Thyroid gland (tissue), 4 donors: ENCODE measurements at regions not wholly inside any gene's neighbourhood (a gene's known extent, or its start where the extent isn't known, plus 50 kb on each side); places are given as distances from the start of the nearest gene placed in this dataset.

Experiments
- DNase-seq, 2 donors: peaks; one replicate each; pipeline ENCODE4 v3.0.0-alpha.2; 2019
- H3K27ac ChIP-seq, 3 donors: fragments of 200-600 bp; sonication (generic); 1 replicate in 2 of 3; 2 replicates in 1 of 3; pipeline ENCODE4 v1.5.1; 2016 to 2019; ENCODE audit warnings: mild to moderate bottlenecking in 1 of 3, moderate library complexity in 1 of 3
- H3K27me3 ChIP-seq: fragments of 200-600 bp; sonication (generic); one replicate; pipeline ENCODE4 v1.5.1; 2019
- H3K36me3 ChIP-seq, 2 donors: fragments of 200-600 bp; sonication (generic); one replicate each; pipeline ENCODE4 v1.5.1; 2016 to 2019
- H3K4me1 ChIP-seq, 2 donors: fragments of 200-600 bp; sonication (generic); one replicate each; pipeline ENCODE4 v1.5.1; 2017 to 2019
- H3K4me3 ChIP-seq, 3 donors: fragments of 200-600 bp; sonication (generic); replicated peaks in 1 of 3; 1 replicate in 2 of 3; 2 replicates in 1 of 3; pipeline ENCODE4 v1.5.1; 2016; ENCODE audit warnings: mild to moderate bottlenecking in 1 of 3
- H3K9me3 ChIP-seq: fragments of 200-600 bp; sonication (generic); one replicate; pipeline ENCODE4 v1.5.1; 2017
- CTCF ChIP-seq, 6 experiments: fragments of 200-600 bp in 3 of 6; fragments of 450-650 bp in 3 of 6; sonication (generic) in 3 of 6; IDR thresholded peaks; one replicate each; pipeline ENCODE4 v1.5.1; 2016 to 2019; ENCODE audit warnings: antibody characterized with exemption in 6 of 6, mild to moderate bottlenecking in 2 of 6, inconsistent platforms in 1 of 6, moderate library complexity in 1 of 6
- POLR2A ChIP-seq, 2 donors: fragments of 450-650 bp; IDR thresholded peaks; one replicate each; pipeline ENCODE4 v1.6.1; 2017; ENCODE audit warnings: antibody characterized with exemption in 2 of 2, mild to moderate bottlenecking in 2 of 2, moderate library complexity in 1 of 2
- WGBS, 2 donors: methylation state at CpG; one replicate each; pipeline ENCODE4 v1.1.5; 2017; 5-methylcytosine and 5-hydroxymethylcytosine counted together
- intact Hi-C: fragments of 100-400 bp; cut with DNase I; formaldehyde crosslinking; loops from one replicate; pipeline ENCODE4 v1.15.1; 2023

GRCh38 chr3:74763830-74764229 lies 149.4 kb upstream of the CNTN3 start:
- no peak for DNase-seq
- WGBS, 2 donors: 85 to 91% methylated on average over 2 of the region's 2 CpGs
- Histone ChIP-seq H3K9me3 (no peaks in the 10 kb centered on the region), H3K4me3 (no peak overlapping the region), H3K4me1 (no peaks in the 10 kb centered on the region), H3K27me3 (no peaks in the 10 kb centered on the region), H3K27ac (no peak overlapping the region), H3K36me3 (no peaks in the 10 kb centered on the region)
- intact Hi-C loops: no loop called here
- no peak for TF ChIP-seq POLR2A (IDR thresholded peaks at IDR 0.05)
- no peak for TF ChIP-seq CTCF (IDR thresholded peaks at IDR 0.05)

- Histone ChIP-seq H3K27ac (no peak overlapping the region), H3K36me3 (no peaks in the 10 kb centered on the region), H3K27me3 (no peaks in the 10 kb centered on the region), H3K4me1 (no peaks in the 10 kb centered on the region), H3K4me3 (no peak overlapping the region), H3K9me3 (no peaks in the 10 kb centered on the region)
- TF ChIP-seq POLR2A (IDR thresholded peaks at IDR 0.05): no peak
- TF ChIP-seq CTCF (IDR thresholded peaks at IDR 0.05): no peak
- intact Hi-C loops: no loop called here
- DNase-seq: no peak
- WGBS, 2 donors: 66 to 79% methylated on average over 2 of the region's 2 CpGs
These were observed 142.2 kb upstream of the CNTN3 start for GRCh38 chr3:74756674-74757073.

GRCh38 chr3:74752290-74752689 lies 137.8 kb upstream of the CNTN3 start:
- intact Hi-C loops: no loop called here
- Histone ChIP-seq H3K4me1 (no peaks in the 10 kb centered on the region), H3K9me3 (no peaks in the 10 kb centered on the region), H3K36me3 (no peaks in the 10 kb centered on the region), H3K27me3 (no peaks in the 10 kb centered on the region), H3K4me3 (no peak overlapping the region), H3K27ac (no peak overlapping the region)
- no peak for DNase-seq
- no peak for TF ChIP-seq POLR2A (IDR thresholded peaks at IDR 0.05)
- TF ChIP-seq CTCF (IDR thresholded peaks at IDR 0.05): no peak
- WGBS, 2 donors: 95 to 96% methylated on average over 5 to 6 of the region's 7 CpGs

- no peaks in the 10 kb centered on the region for H3K27me3 ChIP-seq
- no peak for DNase-seq
- H3K4me1 ChIP-seq: no peaks in the 10 kb centered on the region
- intact Hi-C loops: no loop called here
- no peak for TF ChIP-seq CTCF (IDR thresholded peaks at IDR 0.05)
- TF ChIP-seq POLR2A (IDR thresholded peaks at IDR 0.05): no peak
- WGBS, 2 donors: 72 to 86% methylated on average over 6 to 7 of the region's 7 CpGs
- no peak overlapping the region for H3K4me3 ChIP-seq
- H3K36me3 ChIP-seq: no peaks in the 10 kb centered on the region
- no peak overlapping the region for H3K27ac ChIP-seq
- no peaks in the 10 kb centered on the region for H3K9me3 ChIP-seq
These were observed 137.3 kb upstream of the CNTN3 start for GRCh38 chr3:74751775-74752174.

GRCh38 chr3:74750901-74751300 lies 136.4 kb upstream of the CNTN3 start:
- Histone ChIP-seq H3K4me3 (no peak overlapping the region), H3K27me3 (no peaks in the 10 kb centered on the region), H3K36me3 (no peaks in the 10 kb centered on the region), H3K4me1 (no peaks in the 10 kb centered on the region), H3K9me3 (no peaks in the 10 kb centered on the region), H3K27ac (no peak overlapping the region)
- 74 to 87% methylated on average over 3 to 4 of the region's 4 CpGs for WGBS, 2 donors
- intact Hi-C loops: no loop called here
- no peak for DNase-seq
- TF ChIP-seq POLR2A (IDR thresholded peaks at IDR 0.05) (no peak), CTCF (IDR thresholded peaks at IDR 0.05) (no peak)
